GM12864 (cell line): ENCODE measurements at regions not wholly inside any gene's neighbourhood (a gene's known extent, or its start where the extent isn't known, plus 50 kb on each side); places are given as distances from the start of the nearest gene placed in this dataset.
A peak's percentile ranks its signal among the peaks of the same experiment; 100 is the strongest.

Source experiments
- DNase-seq: peaks from one replicate; pipeline ENCODE4 v3.0.0-alpha.2; 2011; ENCODE audit warnings: low read depth
- H3K4me3 ChIP-seq: 2 replicates; pipeline ENCODE4 v1.5.1; 2011; ENCODE audit warnings: mild to moderate bottlenecking, low read depth, low read length, control low read depth
- TF ChIP-seq, protein P1 (sequence below): IDR thresholded peaks from 2 replicates; pipeline ENCODE4 v1.5.1; 2011; ENCODE audit warnings: low read depth, mild to moderate bottlenecking, moderate library complexity, low read length, control low read depth, inconsistent platforms; ENCODE audit errors: missing control alignments

DNA sequence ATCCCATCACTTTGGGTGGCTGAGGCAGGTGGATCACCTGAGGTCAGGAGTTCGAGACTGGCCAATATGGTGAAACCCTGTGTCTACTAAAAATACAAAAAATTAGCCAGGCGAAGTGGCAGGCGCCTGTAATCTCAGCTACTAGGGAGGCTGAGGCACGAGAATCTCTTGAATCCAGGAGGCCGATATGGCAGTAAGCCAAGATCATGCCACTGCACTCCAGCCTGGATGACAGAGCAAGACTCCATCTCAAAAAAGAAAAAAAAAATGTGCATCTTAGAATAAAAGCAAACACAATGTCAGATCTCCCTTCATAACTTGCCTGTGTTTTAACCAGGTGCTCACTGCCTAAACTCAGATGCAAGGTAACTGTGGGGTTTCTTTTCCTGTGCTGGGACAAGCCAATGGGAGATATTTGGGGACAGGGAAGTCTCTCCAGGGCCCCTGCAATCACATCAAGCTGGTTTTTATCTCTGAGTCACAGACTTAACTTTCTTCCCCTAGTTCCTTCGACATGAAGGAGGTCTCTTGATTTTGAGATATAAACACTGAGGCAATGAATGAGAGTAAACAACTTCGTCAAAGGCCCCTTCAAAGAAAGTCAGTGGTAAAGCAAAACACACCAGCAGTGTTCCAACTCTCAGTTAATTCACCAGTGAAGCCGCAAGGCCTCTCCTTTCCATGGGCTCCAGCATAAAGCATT, 99.1 kb downstream of the SNX18 start:
- TF ChIP-seq, protein P1, sequence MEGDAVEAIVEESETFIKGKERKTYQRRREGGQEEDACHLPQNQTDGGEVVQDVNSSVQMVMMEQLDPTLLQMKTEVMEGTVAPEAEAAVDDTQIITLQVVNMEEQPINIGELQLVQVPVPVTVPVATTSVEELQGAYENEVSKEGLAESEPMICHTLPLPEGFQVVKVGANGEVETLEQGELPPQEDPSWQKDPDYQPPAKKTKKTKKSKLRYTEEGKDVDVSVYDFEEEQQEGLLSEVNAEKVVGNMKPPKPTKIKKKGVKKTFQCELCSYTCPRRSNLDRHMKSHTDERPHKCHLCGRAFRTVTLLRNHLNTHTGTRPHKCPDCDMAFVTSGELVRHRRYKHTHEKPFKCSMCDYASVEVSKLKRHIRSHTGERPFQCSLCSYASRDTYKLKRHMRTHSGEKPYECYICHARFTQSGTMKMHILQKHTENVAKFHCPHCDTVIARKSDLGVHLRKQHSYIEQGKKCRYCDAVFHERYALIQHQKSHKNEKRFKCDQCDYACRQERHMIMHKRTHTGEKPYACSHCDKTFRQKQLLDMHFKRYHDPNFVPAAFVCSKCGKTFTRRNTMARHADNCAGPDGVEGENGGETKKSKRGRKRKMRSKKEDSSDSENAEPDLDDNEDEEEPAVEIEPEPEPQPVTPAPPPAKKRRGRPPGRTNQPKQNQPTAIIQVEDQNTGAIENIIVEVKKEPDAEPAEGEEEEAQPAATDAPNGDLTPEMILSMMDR: no peak
- no peak for DNase-seq

DNA sequence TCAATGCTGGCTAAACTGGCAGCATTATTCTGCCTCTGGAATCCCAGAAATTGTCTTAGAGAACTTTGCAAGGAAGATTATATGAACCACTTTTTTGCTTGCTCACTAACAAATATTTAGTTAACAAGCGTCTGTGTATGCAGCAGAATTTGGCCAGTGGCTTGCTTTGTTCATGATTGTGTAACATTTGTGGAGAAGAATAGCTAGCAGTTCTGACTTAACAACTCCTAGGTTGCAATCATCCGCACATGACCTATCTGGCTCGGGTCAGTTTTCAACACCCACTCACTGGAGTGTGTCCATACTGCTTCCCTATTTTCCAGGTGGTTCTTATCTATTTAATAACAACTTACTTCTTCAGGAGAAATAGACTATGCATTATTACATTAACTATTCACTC, 98.5 kb downstream of the SNX18 start:
- H3K4me3 ChIP-seq: no peak overlapping the region
- TF ChIP-seq, protein P1: no peak
- no peak for DNase-seq

More for the DNA sequence above, 99.1 kb downstream of the SNX18 start:
- H3K4me3 ChIP-seq: no peak overlapping the region

DNA sequence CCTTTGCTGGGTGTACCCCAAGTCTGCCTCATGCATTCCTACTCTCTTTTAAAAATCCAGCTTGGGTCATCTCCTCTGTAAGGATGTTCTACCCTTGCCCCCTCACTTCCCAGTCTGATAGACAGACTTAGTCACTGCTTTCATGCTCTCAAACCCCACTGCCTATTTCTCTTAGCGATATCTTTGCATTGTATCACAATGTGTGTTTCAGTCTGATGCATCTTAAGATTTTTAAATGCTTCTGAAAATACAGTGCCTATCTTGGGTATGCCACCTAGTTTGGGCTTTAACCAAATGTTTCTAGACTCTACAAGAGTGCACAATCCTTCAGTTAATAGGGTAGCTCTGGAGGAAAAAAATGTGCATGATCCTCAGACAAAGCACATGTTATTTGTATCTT, 97.8 kb downstream of the SNX18 start:
- no peak for DNase-seq
- TF ChIP-seq, protein P1: no peak
- H3K4me3 ChIP-seq: no peak overlapping the region

DNA sequence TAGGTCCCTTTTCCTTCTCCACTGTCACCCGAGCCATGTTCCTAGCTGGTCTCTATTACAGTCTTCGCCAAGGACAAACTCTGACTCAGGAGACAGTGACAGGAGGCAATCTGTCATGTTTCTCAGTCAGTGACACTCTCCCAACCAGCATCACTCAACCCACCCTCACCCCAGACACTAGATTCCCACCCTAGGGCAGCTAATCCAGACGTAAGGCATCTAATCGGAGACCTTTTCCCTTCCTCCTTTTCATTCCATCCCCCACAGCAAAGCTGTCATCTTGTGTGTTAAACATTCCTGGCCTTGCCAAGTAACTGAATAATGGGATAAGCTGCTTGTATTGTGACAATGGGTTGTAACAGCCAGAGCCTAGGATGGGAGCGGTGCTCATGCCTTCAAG, 95.2 kb downstream of the SNX18 start:
- no peak overlapping the region for H3K4me3 ChIP-seq
- DNase-seq: no peak
- TF ChIP-seq, protein P1: no peak

DNA sequence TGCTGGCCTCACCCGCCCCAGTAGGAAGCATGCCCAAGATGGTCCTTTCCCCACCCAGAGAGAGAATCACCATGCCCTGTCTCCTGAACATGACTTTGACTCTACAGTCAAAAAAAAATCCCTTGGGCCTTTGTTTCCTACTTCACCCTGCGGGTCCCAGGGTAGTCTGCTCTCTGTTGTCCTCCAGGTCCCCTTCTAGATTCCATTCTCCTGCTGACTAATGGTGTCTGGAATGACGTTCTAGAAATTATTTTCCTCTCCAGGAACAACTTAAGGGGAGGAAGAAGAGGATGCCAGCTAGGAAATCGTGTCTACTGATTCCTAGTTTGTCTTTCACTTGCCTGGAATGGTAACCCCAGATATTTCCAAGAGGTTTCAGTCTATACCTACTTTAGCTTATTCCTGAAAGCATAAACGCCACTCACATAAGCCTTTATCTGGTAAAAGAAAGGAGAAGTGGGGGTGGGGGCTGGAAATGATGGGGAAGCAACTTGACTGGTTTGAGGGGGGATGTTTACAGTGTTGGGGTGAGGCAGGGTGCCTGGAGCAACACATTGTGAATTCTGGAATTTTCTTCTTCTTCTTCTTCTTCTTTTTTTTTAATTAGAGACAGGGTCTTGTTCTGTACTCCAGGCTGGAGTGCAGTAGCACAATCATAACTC, 93.9 kb downstream of the SNX18 start:
- no peak for DNase-seq

DNA sequence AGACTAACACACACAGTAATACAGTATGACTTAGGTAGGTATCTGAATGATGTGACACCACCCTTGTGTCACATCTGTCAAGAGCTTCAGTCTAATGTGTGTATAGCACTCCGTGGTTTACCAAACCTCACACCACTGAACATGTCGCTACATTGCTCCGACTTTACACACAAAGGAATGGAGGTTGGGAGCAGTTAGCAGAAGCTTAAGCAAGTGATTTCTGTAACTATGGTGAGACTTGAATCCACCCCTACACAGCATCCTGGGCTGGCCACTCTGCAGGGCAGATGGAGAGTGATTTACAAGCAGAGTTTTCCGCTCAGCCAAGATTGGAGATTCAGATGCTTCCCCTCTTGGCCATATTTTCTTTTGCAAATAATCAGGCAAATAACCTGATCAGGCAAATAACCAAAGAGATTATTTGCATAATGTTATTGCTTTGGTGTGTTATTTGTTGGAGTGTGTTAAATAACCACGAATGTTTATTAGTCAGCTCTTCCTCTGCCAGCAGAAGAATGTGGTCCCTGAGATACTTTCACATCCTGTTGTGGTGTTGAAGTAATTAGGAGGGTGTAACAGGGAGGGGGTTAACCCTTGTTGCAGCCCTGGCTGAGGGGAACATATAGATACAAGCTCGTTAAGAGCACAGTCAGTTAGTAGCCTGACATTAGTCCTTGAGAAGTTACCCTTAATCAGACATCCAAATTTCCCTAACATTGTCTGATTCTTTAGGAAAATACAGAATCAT, 92.8 kb downstream of the SNX18 start:
- TF ChIP-seq, protein P1: no peak
- no peak overlapping the region for H3K4me3 ChIP-seq
- DNase-seq: peak; percentile 51

More for the DNA sequence above, 93.9 kb downstream of the SNX18 start:
- TF ChIP-seq, protein P1: no peak
- no peak overlapping the region for H3K4me3 ChIP-seq
